ENCODE measurements at regions not wholly inside any gene's neighbourhood (a gene's known extent, or its start where the extent isn't known, plus 50 kb on each side); places are given as distances from the start of the nearest gene placed in this dataset.

GRCh38 chr4:11183356-11183740 is 245.3 kb downstream of the HS3ST1 start:
- no peak overlapping the region for H3K4ac ChIP-seq (replicated peaks; ENCODE audit: insufficient read length, low read depth, low read length)
- H3K36me3 ChIP-seq (ENCODE audit: control insufficient read depth in 2 of 4, insufficient read depth in 4 of 4, low read length in 3 of 4): no peaks in the 10 kb centered on the region
- H2BK20ac ChIP-seq (ENCODE audit: low read length): no peak overlapping the region
- no peaks in the 10 kb centered on the region for H3K4me1 ChIP-seq (replicated peaks in 1 of 4; ENCODE audit: control insufficient read depth in 3 of 4, insufficient read depth in 4 of 4, low read length in 3 of 4)
- no peak overlapping the region for H3K9ac ChIP-seq (replicated peaks in 1 of 4; ENCODE audit: extremely low read depth in 1 of 4, low read depth in 3 of 4, low read length in 3 of 4)
- 78% methylated on average over 2 of the region's 2 CpGs; no CpG with 5 or more reads in 1 of the 2 experiments for WGBS, 2 experiments (ENCODE audit: extremely low coverage in 1 of 2, insufficient coverage in 1 of 2, insufficient read length in 1 of 2, insufficient replicate concordance in 2 of 2, low coverage in 1 of 2, low lambda C conversion rate in 2 of 2, missing lambda C conversion rate in 1 of 2)
- no peak overlapping the region for H2BK12ac ChIP-seq (ENCODE audit: low read depth, low read length)
- no peak overlapping the region for H3K23ac ChIP-seq (ENCODE audit: insufficient read length)
- H3K14ac ChIP-seq (ENCODE audit: insufficient read length): no peak overlapping the region
- H3K23me2 ChIP-seq (ENCODE audit: low read depth, low read length): no peaks in the 10 kb centered on the region
- POLR2A ChIA-PET (ENCODE audit: partially characterized antibody): no interaction called here
- H3K27me3 ChIP-seq (replicated peaks in 1 of 4; ENCODE audit: control insufficient read depth in 3 of 4, extremely low read depth in 1 of 4, insufficient read depth in 3 of 4, low read length in 3 of 4): no peaks in the 10 kb centered on the region
- H4K91ac ChIP-seq (replicated peaks; ENCODE audit: insufficient read length, low read length): no peak overlapping the region
- H4K5ac ChIP-seq (ENCODE audit: insufficient read length, low read depth, low read length): no peak overlapping the region
- H3K9me3 ChIP-seq (ENCODE audit: insufficient read depth in 2 of 2, low read depth in 1 of 2, low read length in 1 of 2): no peaks in the 10 kb centered on the region
- no peak overlapping the region for H4K8ac ChIP-seq (ENCODE audit: extremely low read depth, insufficient read depth, low read length)
- no peak for FAIRE-seq
- no peak overlapping the region for H3K4me3 ChIP-seq (ENCODE audit: extremely low read depth in 1 of 4, insufficient read depth in 2 of 4, low read depth in 3 of 4, low read length in 4 of 4)
- CTCF ChIA-PET (ENCODE audit: partially characterized antibody): interaction anchor here (0.5 kb wide), 1 partner anchor 220 kb away, joined by 3 read pairs; no protein-coding TSS in a partner anchor
- H4K20me1 ChIP-seq (replicated peaks in 1 of 2; ENCODE audit: control insufficient read depth in 1 of 2, insufficient read depth in 2 of 2, low read length in 2 of 2): no peaks in the 10 kb centered on the region
- H3K4me2 ChIP-seq (ENCODE audit: insufficient read depth in 1 of 2, low read depth in 2 of 2, low read length in 2 of 2): no peak overlapping the region
- H3K79me1 ChIP-seq (ENCODE audit: low read depth, low read length): no peaks in the 10 kb centered on the region
- no peak for DNase-seq (ENCODE audit: low read depth in 1 of 2, low spot score in 2 of 2)
- H3K79me2 ChIP-seq (ENCODE audit: control insufficient read depth in 1 of 2, insufficient read depth in 2 of 2, low read length in 2 of 2): no peaks in the 10 kb centered on the region
- no peak overlapping the region for H2BK120ac ChIP-seq (replicated peaks; ENCODE audit: low read depth, low read length)
- H2AK5ac ChIP-seq (ENCODE audit: low read depth, low read length): no peak overlapping the region
- no peak overlapping the region for H2BK5ac ChIP-seq (ENCODE audit: low read depth, low read length)
- H3K27ac ChIP-seq (ENCODE audit: low read depth, low read length): no peak overlapping the region
- no peak overlapping the region for H2BK15ac ChIP-seq (ENCODE audit: low read length)
- TF ChIP-seq SP2 (IDR thresholded peaks at IDR 0.05; ENCODE audit: low read length) (no peak), MAFK (IDR thresholded peaks at IDR 0.05; ENCODE audit: low read depth, low read length) (no peak), CTCF (IDR thresholded peaks at IDR 0.05; ENCODE audit: control extremely low read depth in 1 of 3, insufficient read depth in 1 of 3, low read depth in 1 of 3, low read length in 3 of 3) (no peak), SP4 (IDR thresholded peaks at IDR 0.05; ENCODE audit: low read length) (no peak), TEAD4 (IDR thresholded peaks at IDR 0.05; ENCODE audit: low read depth, low read length) (no peak), GABPA (IDR thresholded peaks at IDR 0.05; ENCODE audit: borderline replicate concordance, insufficient read depth, low read length) (no peak), CREB1 (IDR thresholded peaks at IDR 0.05) (no peak), USF2 (IDR thresholded peaks at IDR 0.05; ENCODE audit: low read length) (no peak), CEBPB (IDR thresholded peaks at IDR 0.05; ENCODE audit: low read depth, low read length) (no peak), SRF (IDR thresholded peaks at IDR 0.05; ENCODE audit: low read depth, low read length) (no peak), CHD2 (IDR thresholded peaks at IDR 0.05; ENCODE audit: low read length) (no peak)
- H2AFZ ChIP-seq (ENCODE audit: low read length): no peak overlapping the region
- no peak overlapping the region for H3K56ac ChIP-seq (replicated peaks; ENCODE audit: insufficient read length, low read depth, low read length)
- no peak overlapping the region for H3K18ac ChIP-seq (ENCODE audit: extremely low read depth, low read length)

All from H1 (cell line).